ENCODE measurements at regions not wholly inside any gene's neighbourhood (a gene's known extent, or its start where the extent isn't known, plus 50 kb on each side); places are given as distances from the start of the nearest gene placed in this dataset.

DNA sequence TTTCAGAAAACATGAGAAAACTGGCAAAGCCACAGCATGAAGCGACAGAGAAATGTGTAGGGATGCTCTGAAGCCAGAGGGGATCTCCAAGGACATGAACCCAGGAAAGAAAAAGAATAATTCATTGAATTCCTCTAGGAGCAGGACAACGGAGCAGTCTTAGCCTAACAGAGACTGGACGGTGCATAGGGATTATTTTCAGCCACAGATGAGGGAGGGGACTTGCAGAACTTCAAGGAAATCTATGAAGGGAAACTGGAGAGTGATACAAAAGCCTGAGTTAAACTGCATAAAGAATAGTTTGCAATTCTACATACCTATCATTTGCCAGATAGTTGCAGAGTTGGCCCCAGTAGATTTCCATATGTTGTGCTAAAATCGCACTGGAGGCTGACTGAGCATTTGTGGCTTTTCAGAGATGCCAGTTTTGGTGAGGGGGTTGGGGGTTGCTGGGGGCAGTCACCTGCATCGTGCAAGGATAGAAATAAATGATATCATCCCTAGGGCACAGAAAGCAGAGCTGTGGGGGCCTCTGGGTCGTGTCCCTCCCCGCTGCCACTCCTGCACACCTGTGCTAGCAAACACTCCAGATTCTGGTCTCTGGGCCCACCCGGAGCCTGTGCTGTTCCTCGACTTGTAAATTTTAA lies 443.2 kb upstream of the JARID2 start:
- TF ChIP-seq POLR2A (IDR thresholded peaks at IDR 0.05) (no peak), CTCF (IDR thresholded peaks at IDR 0.05 in 4 of 5, conservative IDR thresholded peaks at IDR 0.05 in 1 of 5) (no peak)
